ENCODE measurements at regions not wholly inside any gene's neighbourhood (a gene's known extent, or its start where the extent isn't known, plus 50 kb on each side); places are given as distances from the start of the nearest gene placed in this dataset.

DNA sequence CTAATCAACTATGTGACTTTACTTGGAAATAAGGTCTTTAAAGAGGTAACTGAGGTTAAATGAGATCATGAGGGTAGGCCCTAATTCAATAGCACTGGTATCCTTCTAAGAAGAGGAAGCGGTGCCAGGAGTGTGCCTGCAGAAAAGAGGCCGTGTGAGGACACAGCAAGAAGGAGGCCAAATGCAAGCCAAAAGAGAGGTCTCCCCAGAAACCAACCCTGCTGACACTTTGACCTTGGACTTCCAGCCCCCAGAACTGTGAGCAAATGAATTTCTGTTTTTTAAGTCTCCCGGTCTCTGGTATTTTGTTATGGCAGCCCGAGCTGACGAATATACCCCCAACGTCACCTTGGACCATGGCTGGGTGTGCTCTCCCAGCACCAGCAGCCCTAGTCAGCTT is 257.5 kb upstream of the NCKAP5 start:
- TF ChIP-seq, protein P1, sequence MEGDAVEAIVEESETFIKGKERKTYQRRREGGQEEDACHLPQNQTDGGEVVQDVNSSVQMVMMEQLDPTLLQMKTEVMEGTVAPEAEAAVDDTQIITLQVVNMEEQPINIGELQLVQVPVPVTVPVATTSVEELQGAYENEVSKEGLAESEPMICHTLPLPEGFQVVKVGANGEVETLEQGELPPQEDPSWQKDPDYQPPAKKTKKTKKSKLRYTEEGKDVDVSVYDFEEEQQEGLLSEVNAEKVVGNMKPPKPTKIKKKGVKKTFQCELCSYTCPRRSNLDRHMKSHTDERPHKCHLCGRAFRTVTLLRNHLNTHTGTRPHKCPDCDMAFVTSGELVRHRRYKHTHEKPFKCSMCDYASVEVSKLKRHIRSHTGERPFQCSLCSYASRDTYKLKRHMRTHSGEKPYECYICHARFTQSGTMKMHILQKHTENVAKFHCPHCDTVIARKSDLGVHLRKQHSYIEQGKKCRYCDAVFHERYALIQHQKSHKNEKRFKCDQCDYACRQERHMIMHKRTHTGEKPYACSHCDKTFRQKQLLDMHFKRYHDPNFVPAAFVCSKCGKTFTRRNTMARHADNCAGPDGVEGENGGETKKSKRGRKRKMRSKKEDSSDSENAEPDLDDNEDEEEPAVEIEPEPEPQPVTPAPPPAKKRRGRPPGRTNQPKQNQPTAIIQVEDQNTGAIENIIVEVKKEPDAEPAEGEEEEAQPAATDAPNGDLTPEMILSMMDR (IDR thresholded peaks at IDR 0.05; ENCODE audit: low read depth, low read length, poor library complexity, severe bottlenecking): no peak
- TF ChIP-seq EZH2phosphoT487 (IDR thresholded peaks at IDR 0.05; ENCODE audit: borderline replicate concordance, low read length): no peak

Measured in DOHH2 (cell line).